ENCODE measurements at regions not wholly inside any gene's neighbourhood (a gene's known extent, or its start where the extent isn't known, plus 50 kb on each side); places are given as distances from the start of the nearest gene placed in this dataset.

GRCh38 chr16:79933603-79934002, 333.1 kb upstream of the MAF start:
- no peak for DNase-seq (ENCODE audit: low read depth)

GRCh38 chr16:79932572-79932971, 332.0 kb upstream of the MAF start:
- DNase-seq (ENCODE audit: low read depth), result no peak

- no peak for DNase-seq (ENCODE audit: low read depth)
Measured at GRCh38 chr16:79931721-79932120, 331.2 kb upstream of the MAF start.

- DNase-seq (ENCODE audit: low read depth), result peak; percentile 50
Measured at GRCh38 chr16:79929260-79929965, 328.9 kb upstream of the MAF start.

GRCh38 chr16:79928142-79928873, 327.8 kb upstream of the MAF start:
- DNase-seq (ENCODE audit: low read depth), result no peak

GRCh38 chr16:79926451-79927205, 326.1 kb upstream of the MAF start:
- DNase-seq (ENCODE audit: low read depth), result no peak

- DNase-seq (ENCODE audit: low read depth), result no peak
Measured at GRCh38 chr16:79923431-79923830, 322.9 kb upstream of the MAF start.

- DNase-seq (ENCODE audit: low read depth), result no peak
Measured at GRCh38 chr16:79920685-79921084, 320.1 kb upstream of the MAF start.

- DNase-seq (ENCODE audit: low read depth), result no peak
Measured at GRCh38 chr16:79918916-79919315, 318.4 kb upstream of the MAF start.

GRCh38 chr16:79915761-79916160, 315.2 kb upstream of the MAF start:
- DNase-seq (ENCODE audit: low read depth), result no peak

- no peak for DNase-seq (ENCODE audit: low read depth)
Measured at GRCh38 chr16:79914961-79915720, 314.6 kb upstream of the MAF start.

- DNase-seq (ENCODE audit: low read depth), result no peak
Measured at GRCh38 chr16:79912592-79913310, 312.2 kb upstream of the MAF start.

- DNase-seq (ENCODE audit: low read depth), result no peak
Measured at GRCh38 chr16:79911660-79912059, 311.1 kb upstream of the MAF start.

GRCh38 chr16:79909571-79909970, 309.0 kb upstream of the MAF start:
- DNase-seq (ENCODE audit: low read depth), result no peak

GRCh38 chr16:79903471-79903870, 302.9 kb upstream of the MAF start:
- DNase-seq (ENCODE audit: low read depth), result no peak

GRCh38 chr16:79902351-79902750, 301.8 kb upstream of the MAF start:
- no peak for DNase-seq (ENCODE audit: low read depth)

GRCh38 chr16:79901522-79901921, 301.0 kb upstream of the MAF start:
- DNase-seq (ENCODE audit: low read depth), result no peak

- DNase-seq (ENCODE audit: low read depth), result no peak
Measured at GRCh38 chr16:79899716-79900115, 299.2 kb upstream of the MAF start.

GRCh38 chr16:79899316-79899715, 298.8 kb upstream of the MAF start:
- DNase-seq (ENCODE audit: low read depth), result no peak

GRCh38 chr16:79898703-79899102, 298.2 kb upstream of the MAF start:
- DNase-seq (ENCODE audit: low read depth), result no peak

GRCh38 chr16:79897453-79898146, 297.1 kb upstream of the MAF start:
- DNase-seq (ENCODE audit: low read depth), result no peak

Measured in fibroblast of gingiva (primary cell).